H1 (cell line): ENCODE measurements at regions not wholly inside any gene's neighbourhood (a gene's known extent, or its start where the extent isn't known, plus 50 kb on each side); places are given as distances from the start of the nearest gene placed in this dataset.

Source experiments
- CTCF ChIA-PET: fragments of 300-600 bp; sonication (Branson Sonifier 250); formaldehyde crosslinking; loops from one replicate; lab custom pipeline; 2021; ENCODE audit not compliant: partially characterized antibody; lab: Charles Lee
- POLR2A ChIA-PET: fragments of 300-600 bp; sonication (Branson Sonifier 250); formaldehyde crosslinking; loops from one replicate; lab custom pipeline; 2021; ENCODE audit warnings: inconsistent platforms; ENCODE audit not compliant: partially characterized antibody; lab: Charles Lee
- DNase-seq, 2 experiments: peaks; one replicate each; pipeline versions ENCODE4 v3.0.0 to v3.0.0-alpha.2; 2010 to 2022; ENCODE audit warnings: low spot score in 2 of 2, low read depth in 1 of 2, mixed read lengths in 1 of 2
- FAIRE-seq: peaks from 2 replicates; lab custom pipeline; 2011; peaks lifted over from hg19 to GRCh38; lab: Jason Lieb, UNC
- H2AFZ ChIP-seq: 2 replicates; pipeline ENCODE4 v1.8.1; 2012; ENCODE audit warnings: low read length, inconsistent platforms
- H2AK5ac ChIP-seq: 2 replicates; pipeline ENCODE4 v1.6.1; 2013; ENCODE audit warnings: low read depth, low read length
- H2BK120ac ChIP-seq: replicated peaks from 2 replicates; pipeline ENCODE3; 2013; ENCODE audit warnings: low read depth, low read length, inconsistent platforms
- H2BK12ac ChIP-seq: 2 replicates; pipeline ENCODE4 v1.6.1; 2013; ENCODE audit warnings: low read depth, low read length
- H2BK15ac ChIP-seq: 2 replicates; pipeline ENCODE4 v1.6.1; 2013; ENCODE audit warnings: low read length
- H2BK20ac ChIP-seq: 2 replicates; pipeline ENCODE4 v1.6.1; 2013; ENCODE audit warnings: low read length
- H2BK5ac ChIP-seq: 2 replicates; pipeline ENCODE4 v1.6.1; 2013; ENCODE audit warnings: low read depth, low read length
- H3K14ac ChIP-seq: 2 replicates; pipeline ENCODE4 v1.6.1; 2013; ENCODE audit warnings: inconsistent platforms; ENCODE audit not compliant: insufficient read length
- H3K18ac ChIP-seq: 2 replicates; pipeline ENCODE4 v1.6.1; 2013; ENCODE audit warnings: low read length; ENCODE audit errors: extremely low read depth
- H3K23ac ChIP-seq: 2 replicates; pipeline ENCODE4 v1.6.1; 2013; ENCODE audit warnings: inconsistent platforms; ENCODE audit not compliant: insufficient read length
- H3K23me2 ChIP-seq: 2 replicates; pipeline ENCODE4 v1.6.1; 2013; ENCODE audit warnings: low read depth, low read length
- H3K27ac ChIP-seq: 2 replicates; pipeline ENCODE4 v1.6.1; 2011; ENCODE audit warnings: low read depth, low read length, inconsistent platforms
- H3K27me3 ChIP-seq, 4 experiments: replicated peaks in 1 of 4; 1 replicate in 1 of 4; 2 replicates in 3 of 4; pipeline versions ENCODE4 v1.6.1 to v1.8.1; 2011 to 2013; ENCODE audit warnings: low read length in 3 of 4, mild to moderate bottlenecking in 3 of 4, inconsistent platforms in 2 of 4, mixed read lengths in 2 of 4, moderate library complexity in 1 of 4; ENCODE audit not compliant: control insufficient read depth in 3 of 4, insufficient read depth in 3 of 4; ENCODE audit errors: extremely low read depth in 1 of 4
- H3K36me3 ChIP-seq, 4 experiments: 2 replicates each; pipeline versions ENCODE4 v1.6.1 to v1.8.1; 2011 to 2013; ENCODE audit warnings: mild to moderate bottlenecking in 4 of 4, low read length in 3 of 4, moderate library complexity in 2 of 4, control low read depth in 1 of 4, inconsistent platforms in 1 of 4; ENCODE audit not compliant: insufficient read depth in 4 of 4, control insufficient read depth in 2 of 4
- H3K4ac ChIP-seq: replicated peaks from 2 replicates; pipeline ENCODE3; 2013; ENCODE audit warnings: low read length, low read depth, mixed read lengths, inconsistent platforms; ENCODE audit not compliant: insufficient read length
- H3K4me1 ChIP-seq, 4 experiments: replicated peaks in 1 of 4; 1 replicate in 1 of 4; 2 replicates in 3 of 4; pipeline versions ENCODE4 v1.6.1 to v1.8.1; 2011 to 2013; ENCODE audit warnings: low read length in 3 of 4, inconsistent platforms in 2 of 4, mixed read lengths in 1 of 4; ENCODE audit not compliant: insufficient read depth in 4 of 4, control insufficient read depth in 3 of 4
- H3K4me2 ChIP-seq, 2 experiments: 2 replicates each; pipeline versions ENCODE4 v1.6.1 to v1.8.1; 2011 to 2013; ENCODE audit warnings: low read depth in 2 of 2, low read length in 2 of 2, control low read depth in 1 of 2, inconsistent platforms in 1 of 2, mild to moderate bottlenecking in 1 of 2; ENCODE audit not compliant: insufficient read depth in 1 of 2
- H3K4me3 ChIP-seq, 4 experiments: fragments of 200-600, 300-600 bp in 1 of 4; sonication (generic), shearing (Covaris generic), sonication (Bioruptor Twin) in 1 of 4; 2 replicates each; pipeline versions ENCODE4 v1.5.1 to v1.8.1; 2011 to 2016; ENCODE audit warnings: low read length in 4 of 4, low read depth in 3 of 4, control low read depth in 2 of 4, inconsistent platforms in 2 of 4, mild to moderate bottlenecking in 2 of 4, mixed read lengths in 1 of 4, moderate library complexity in 1 of 4; ENCODE audit not compliant: insufficient read depth in 2 of 4; ENCODE audit errors: extremely low read depth in 1 of 4
- H3K56ac ChIP-seq: replicated peaks from 2 replicates; pipeline ENCODE3; 2013; ENCODE audit warnings: low read depth, mild to moderate bottlenecking, mixed read lengths, low read length, inconsistent platforms; ENCODE audit not compliant: insufficient read length
- H3K79me1 ChIP-seq: 2 replicates; pipeline ENCODE4 v1.6.1; 2013; ENCODE audit warnings: low read depth, low read length, control low read depth
- H3K79me2 ChIP-seq, 2 experiments: 2 replicates each; pipeline versions ENCODE4 v1.6.1 to v1.8.1; 2012 to 2013; ENCODE audit warnings: low read length in 2 of 2, mild to moderate bottlenecking in 2 of 2, inconsistent platforms in 1 of 2; ENCODE audit not compliant: insufficient read depth in 2 of 2, control insufficient read depth in 1 of 2
- H3K9ac ChIP-seq, 4 experiments: replicated peaks in 1 of 4; 1 replicate in 1 of 4; 2 replicates in 3 of 4; pipeline versions ENCODE4 v1.6.1 to v1.8.1; 2011 to 2013; ENCODE audit warnings: low read depth in 3 of 4, low read length in 3 of 4, control low read depth in 2 of 4, mild to moderate bottlenecking in 2 of 4, moderate library complexity in 2 of 4, inconsistent platforms in 1 of 4; ENCODE audit errors: extremely low read depth in 1 of 4
- H3K9me3 ChIP-seq, 2 experiments: 2 replicates each; pipeline versions ENCODE4 v1.6.1 to v1.8.1; 2012 to 2013; ENCODE audit warnings: mild to moderate bottlenecking in 2 of 2, moderate library complexity in 2 of 2, control low read depth in 1 of 2, inconsistent platforms in 1 of 2, low read depth in 1 of 2, low read length in 1 of 2, mixed read lengths in 1 of 2; ENCODE audit not compliant: insufficient read depth in 2 of 2
- H4K20me1 ChIP-seq, 2 experiments: replicated peaks in 1 of 2; 2 replicates each; pipeline versions ENCODE3 to v1.8.1; 2011 to 2013; ENCODE audit warnings: inconsistent platforms in 2 of 2, low read length in 2 of 2, mild to moderate bottlenecking in 1 of 2; ENCODE audit not compliant: insufficient read depth in 2 of 2, control insufficient read depth in 1 of 2
- H4K5ac ChIP-seq: 2 replicates; pipeline ENCODE4 v1.6.1; 2013; ENCODE audit warnings: low read length, low read depth, mixed read lengths, inconsistent platforms; ENCODE audit not compliant: insufficient read length
- H4K8ac ChIP-seq: 2 replicates; pipeline ENCODE4 v1.8.0; 2013; ENCODE audit warnings: mild to moderate bottlenecking, moderate library complexity, low read length, inconsistent platforms; ENCODE audit not compliant: insufficient read depth; ENCODE audit errors: extremely low read depth
- H4K91ac ChIP-seq: replicated peaks from 2 replicates; pipeline ENCODE3; 2013; ENCODE audit warnings: low read length, mixed read lengths, inconsistent platforms; ENCODE audit not compliant: insufficient read length
- BCL11A ChIP-seq, 2 experiments: IDR thresholded peaks; one replicate each; pipeline ENCODE4 v1.6.1; 2011; ENCODE audit warnings: low read depth in 2 of 2, low read length in 2 of 2, mild to moderate bottlenecking in 2 of 2
- BRCA1 ChIP-seq: IDR thresholded peaks from 2 replicates; pipeline ENCODE4 v1.6.1; 2012; ENCODE audit warnings: low read depth, low read length, improper control_type of control experiment
- CBX5 ChIP-seq: fragments of 300-800, 300-1000 bp; sonication (generic); IDR thresholded peaks from 2 replicates; pipeline ENCODE4 v1.7.1; 2016; ENCODE audit warnings: antibody characterized with exemption, low read length, low read depth
- CEBPB ChIP-seq: IDR thresholded peaks from 2 replicates; pipeline ENCODE4 v1.6.1; 2012; ENCODE audit warnings: low read depth, low read length
- CTBP2 ChIP-seq: IDR thresholded peaks from 2 replicates; pipeline ENCODE4 v1.7.0; 2011; ENCODE audit warnings: borderline replicate concordance, mild to moderate bottlenecking, moderate library complexity, mixed read lengths, low read length; ENCODE audit not compliant: insufficient read depth, insufficient read length
- EGR1 ChIP-seq: IDR thresholded peaks from 2 replicates; pipeline ENCODE4 v1.6.1; 2011; ENCODE audit warnings: low read depth, low read length, borderline replicate concordance
- EP300 ChIP-seq, 2 experiments: IDR thresholded peaks; 1 replicate in 1 of 2; 2 replicates in 1 of 2; pipeline ENCODE4 v1.6.1; 2011 to 2012; ENCODE audit warnings: low read depth in 2 of 2, low read length in 2 of 2, mild to moderate bottlenecking in 2 of 2, borderline replicate concordance in 1 of 2, inconsistent platforms in 1 of 2, moderate library complexity in 1 of 2
- EZH2 ChIP-seq: fragments of 200-600 bp; sonication (generic); IDR thresholded peaks from 2 replicates; pipeline ENCODE4 v1.7.1; 2012; ENCODE audit warnings: low read depth, mild to moderate bottlenecking, moderate library complexity, low read length, inconsistent platforms; ENCODE audit not compliant: severe bottlenecking
- GABPA ChIP-seq: IDR thresholded peaks from 2 replicates; pipeline ENCODE4 v1.6.1; 2011; ENCODE audit warnings: mild to moderate bottlenecking, low read length, moderate library complexity, borderline replicate concordance; ENCODE audit not compliant: insufficient read depth
- KDM1A ChIP-seq: fragments of 200-600, 300-600 bp; sonication (generic); IDR thresholded peaks from 2 replicates; pipeline ENCODE4 v1.7.1; 2016; ENCODE audit warnings: mild to moderate bottlenecking, low read length, borderline replicate concordance
- NANOG ChIP-seq: IDR thresholded peaks from 2 replicates; pipeline ENCODE4 v1.6.1; 2011; ENCODE audit warnings: low read length, low read depth, mild to moderate bottlenecking, inconsistent platforms; ENCODE audit not compliant: insufficient read depth, poor library complexity, severe bottlenecking
- RBBP5 ChIP-seq: IDR thresholded peaks from 2 replicates; pipeline ENCODE4 v1.7.1; 2012; ENCODE audit warnings: low read depth, mild to moderate bottlenecking, inconsistent platforms, low read length, moderate library complexity, borderline replicate concordance
- SIN3A ChIP-seq, 2 experiments: IDR thresholded peaks in 1 of 2; conservative IDR thresholded peaks in 1 of 2; 2 replicates each; pipeline ENCODE4 v1.6.1; 2011 to 2012; ENCODE audit warnings: low read length in 2 of 2, improper control_type of control experiment in 1 of 2, low read depth in 1 of 2, mild to moderate bottlenecking in 1 of 2
- SIX5 ChIP-seq: IDR thresholded peaks from 2 replicates; pipeline ENCODE4 v1.6.1; 2011; ENCODE audit warnings: mild to moderate bottlenecking, low read depth, low read length
- WGBS, 2 experiments: shearing (Covaris generic) in 1 of 2; methylation state at CpG; one replicate each; pipeline versions ENCODE4 v1.1.6 to v1.1.7; 2013 to 2015; ENCODE audit warnings: low lambda C conversion rate in 2 of 2, mixed read lengths in 2 of 2, inconsistent platforms in 1 of 2, low coverage in 1 of 2, missing lambda C conversion rate in 1 of 2; ENCODE audit not compliant: insufficient replicate concordance in 2 of 2, insufficient coverage in 1 of 2, insufficient read length in 1 of 2; ENCODE audit errors: extremely low coverage in 1 of 2, missing lambda C conversion rate in 1 of 2; 5-methylcytosine and 5-hydroxymethylcytosine counted together

GRCh38 chrX:137353404-137353803 is 212.5 kb upstream of the ZIC3 start:
- ChIA-PET CTCF (interaction anchor here (1.4 to 1.7 kb wide), 2 partner anchors 13 to 65 kb away, joined by 3 to 6 read pairs; no protein-coding TSS in a partner anchor), POLR2A (interaction anchor here (0.5 kb wide), 1 partner anchor 532 kb away, joined by 3 read pairs; no protein-coding TSS in a partner anchor)
- FAIRE-seq = no peak
- H3K4ac ChIP-seq = no peak overlapping the region
- no peak overlapping the region for H2AK5ac ChIP-seq
- no peak overlapping the region for H3K4me2 ChIP-seq
- H3K79me1 ChIP-seq = no peaks in the 10 kb centered on the region
- H2BK12ac ChIP-seq = no peak overlapping the region
- H4K5ac ChIP-seq = no peak overlapping the region
- H3K56ac ChIP-seq = no peak overlapping the region
- no peak overlapping the region for H3K14ac ChIP-seq
- H3K27me3 ChIP-seq = no peaks in the 10 kb centered on the region
- H3K18ac ChIP-seq = no peak overlapping the region
- H3K27ac ChIP-seq = no peak overlapping the region
- no peak overlapping the region for H2AFZ ChIP-seq
- no peaks in the 10 kb centered on the region for H3K9me3 ChIP-seq
- H2BK120ac ChIP-seq = no peak overlapping the region
- no peaks in the 10 kb centered on the region for H3K23me2 ChIP-seq
- H3K79me2 ChIP-seq = no peaks in the 10 kb centered on the region
- no peak overlapping the region for H2BK20ac ChIP-seq
- H4K8ac ChIP-seq = no peak overlapping the region
- no peak overlapping the region for H2BK5ac ChIP-seq
- no peaks in the 10 kb centered on the region for H3K36me3 ChIP-seq
- no peak overlapping the region for H4K91ac ChIP-seq
- H3K23ac ChIP-seq = no peak overlapping the region
- no peaks in the 10 kb centered on the region for H3K4me1 ChIP-seq
- no peak for DNase-seq
- no peak overlapping the region for H2BK15ac ChIP-seq
- H4K20me1 ChIP-seq = no peaks in the 10 kb centered on the region
- no peak overlapping the region for H3K4me3 ChIP-seq
- no CpG with 5 or more reads among the region's 1 CpG for WGBS, 2 experiments
- no peak overlapping the region for H3K9ac ChIP-seq
- TF ChIP-seq EP300 (IDR thresholded peaks at IDR 0.05; ENCODE audit: borderline replicate concordance in 1 of 2, low read depth in 2 of 2, low read length in 2 of 2) (no peak), SIX5 (no peak), BCL11A (IDR thresholded peaks at IDR 0.05; ENCODE audit: low read depth in 2 of 2, low read length in 2 of 2) (no peak), BRCA1 (no peak), SIN3A (conservative IDR thresholded peaks at IDR 0.05 in 1 of 2, IDR thresholded peaks at IDR 0.05 in 1 of 2; ENCODE audit: low read depth in 1 of 2, low read length in 2 of 2) (no peak), EZH2 (no peak), RBBP5 (no peak), CEBPB (no peak), EGR1 (no peak), KDM1A (no peak), GABPA (no peak), CBX5 (no peak), CTBP2 (no peak), NANOG (no peak)
